BLaER1 (cell line): ENCODE measurements at regions not wholly inside any gene's neighbourhood (a gene's known extent, or its start where the extent isn't known, plus 50 kb on each side); places are given as distances from the start of the nearest gene placed in this dataset.

ENCODE experiments used
- H3K27ac ChIP-seq: shearing (Covaris generic); formaldehyde crosslinking; 2 replicates; pipeline ENCODE4 v1.8.1; 2022
- H3K27me3 ChIP-seq: shearing (Covaris generic); formaldehyde crosslinking; 2 replicates; pipeline ENCODE4 v1.8.1; 2022
- H3K36me3 ChIP-seq: shearing (Covaris generic); formaldehyde crosslinking; 2 replicates; pipeline ENCODE4 v1.8.1; 2022
- H3K4me1 ChIP-seq: shearing (Covaris generic); formaldehyde crosslinking; 2 replicates; pipeline ENCODE4 v1.8.1; 2022
- H3K4me2 ChIP-seq: shearing (Covaris generic); formaldehyde crosslinking; 2 replicates; pipeline ENCODE4 v1.8.1; 2022
- H3K4me3 ChIP-seq: shearing (Covaris generic); formaldehyde crosslinking; 2 replicates; pipeline ENCODE4 v1.8.1; 2022
- H3K9ac ChIP-seq: shearing (Covaris generic); formaldehyde crosslinking; 2 replicates; pipeline ENCODE4 v1.8.1; 2022
- H3K9me3 ChIP-seq: shearing (Covaris generic); formaldehyde crosslinking; 2 replicates; pipeline ENCODE4 v1.8.1; 2022
- H4K20me1 ChIP-seq: shearing (Covaris generic); formaldehyde crosslinking; 2 replicates; pipeline ENCODE4 v1.8.1; 2022
- Cebpa-rat ChIP-seq: shearing (Covaris generic); IDR thresholded peaks from 2 replicates; pipeline ENCODE4 v1.8.1; 2022

GRCh38 chr21:41090981-41091380 is 77.0 kb upstream of the BACE2 start:
- H3K4me1 ChIP-seq = 0 out of 2 replicates have a peak, but pooled peaks cover 7% of the 10 kb centered on the region
- no peak overlapping the region for H3K9ac ChIP-seq
- H3K36me3 ChIP-seq = no peaks in the 10 kb centered on the region
- H3K4me2 ChIP-seq = no peak overlapping the region
- H3K27ac ChIP-seq = no peak overlapping the region
- no peak for TF ChIP-seq Cebpa-rat
- H3K4me3 ChIP-seq = no peak overlapping the region
- no peaks in the 10 kb centered on the region for H3K9me3 ChIP-seq
- H3K27me3 ChIP-seq = no peaks in the 10 kb centered on the region
- H4K20me1 ChIP-seq = no peaks in the 10 kb centered on the region

- Histone ChIP-seq H3K36me3 (no peaks in the 10 kb centered on the region), H3K9me3 (no peaks in the 10 kb centered on the region), H3K4me1 (0 out of 2 replicates have a peak, but pooled peaks cover 7% of the 10 kb centered on the region), H3K4me3 (no peak overlapping the region), H3K27me3 (no peaks in the 10 kb centered on the region), H3K4me2 (no peak overlapping the region), H4K20me1 (no peaks in the 10 kb centered on the region), H3K27ac (no peak overlapping the region), H3K9ac (no peak overlapping the region)
- TF ChIP-seq Cebpa-rat = no peak
Observed at GRCh38 chr21:41091616-41092015, 76.3 kb upstream of the BACE2 start.

DNA sequence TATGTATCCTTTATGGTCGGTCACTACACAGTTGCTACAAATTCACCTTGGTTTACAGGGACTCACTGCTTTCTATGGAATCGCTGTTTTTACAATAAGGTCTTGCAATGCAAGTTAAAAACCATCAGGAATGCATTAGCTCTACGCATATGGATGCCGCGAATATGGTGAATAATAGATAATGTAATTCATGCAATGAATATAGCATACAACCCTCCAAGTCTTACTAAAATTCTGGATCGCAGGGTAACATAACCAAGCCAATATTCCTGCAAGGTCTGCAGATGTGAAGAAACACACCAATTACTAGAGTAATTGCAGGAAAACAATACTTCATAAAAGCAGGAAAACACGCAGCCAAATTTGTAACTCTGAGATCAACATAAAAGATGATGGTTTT is 75.6 kb upstream of the BACE2 start:
- no peak for TF ChIP-seq Cebpa-rat
- Histone ChIP-seq H3K9me3 (no peaks in the 10 kb centered on the region), H3K27ac (no peak overlapping the region), H3K4me1 (0 out of 2 replicates have a peak, but pooled peaks cover 7% of the 10 kb centered on the region), H3K36me3 (no peaks in the 10 kb centered on the region), H4K20me1 (no peaks in the 10 kb centered on the region), H3K9ac (no peak overlapping the region), H3K4me2 (no peak overlapping the region), H3K27me3 (no peaks in the 10 kb centered on the region), H3K4me3 (no peak overlapping the region)

DNA sequence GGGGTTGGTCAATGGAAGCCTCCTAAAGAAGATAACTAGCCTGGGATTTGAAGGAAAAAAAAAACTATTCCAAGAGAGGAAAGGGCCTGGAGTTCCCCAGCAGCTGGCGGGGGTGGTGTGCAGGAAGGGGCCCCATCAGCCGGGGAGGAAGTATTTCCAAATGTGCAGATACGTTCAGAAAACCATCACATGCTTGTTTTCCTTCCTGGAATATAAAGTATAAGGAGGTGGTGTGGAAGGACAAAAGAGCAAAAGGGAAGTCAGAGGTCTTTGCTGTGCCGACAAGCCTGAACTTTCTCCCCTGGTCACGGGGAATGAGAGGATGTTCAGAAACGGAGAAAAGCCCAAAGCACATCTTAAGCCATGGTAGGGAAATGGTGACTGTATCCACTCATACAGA is 72.0 kb upstream of the BACE2 start:
- no peak for TF ChIP-seq Cebpa-rat
- H3K27ac ChIP-seq = no peak overlapping the region
- peaks cover 7% of the 10 kb centered on the region; the same call in 1 of the 2 replicates for H3K9me3 ChIP-seq
- no peaks in the 10 kb centered on the region for H3K27me3 ChIP-seq
- no peak overlapping the region for H3K4me3 ChIP-seq
- H3K4me1 ChIP-seq = 0 out of 2 replicates have a peak, but pooled peaks cover 5% of the 10 kb centered on the region
- H3K9ac ChIP-seq = no peak overlapping the region
- H3K36me3 ChIP-seq = no peaks in the 10 kb centered on the region
- H4K20me1 ChIP-seq = no peaks in the 10 kb centered on the region
- H3K4me2 ChIP-seq = no peak overlapping the region

DNA sequence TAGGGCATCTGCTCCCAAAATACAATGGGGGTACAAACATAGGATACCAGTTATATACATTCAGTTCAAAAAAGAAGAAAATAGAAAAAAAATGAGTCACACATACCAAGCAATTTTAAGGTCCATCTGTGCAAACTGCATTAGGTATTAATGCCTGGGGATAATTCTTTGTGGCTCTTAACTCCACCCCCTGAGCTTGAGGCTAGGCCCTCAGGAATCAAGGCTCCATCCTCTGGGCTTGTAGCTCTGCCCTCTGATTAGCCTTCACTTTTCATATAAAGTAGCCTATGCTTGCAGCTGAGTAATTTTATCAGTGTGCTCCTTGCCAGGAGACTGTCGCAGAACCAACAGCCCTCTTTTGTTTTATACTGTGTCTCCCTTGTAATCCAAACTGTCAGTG is 69.9 kb upstream of the BACE2 start:
- no peak overlapping the region for H3K27ac ChIP-seq
- no peaks in the 10 kb centered on the region for H3K27me3 ChIP-seq
- H3K4me3 ChIP-seq = no peak overlapping the region
- no peaks in the 10 kb centered on the region for H3K36me3 ChIP-seq
- no peak overlapping the region for H3K4me2 ChIP-seq
- H3K4me1 ChIP-seq = peaks cover 7% of the 10 kb centered on the region; the same call in 1 of the 2 replicates
- peaks cover 7% of the 10 kb centered on the region; the same call in 1 of the 2 replicates for H3K9me3 ChIP-seq
- no peaks in the 10 kb centered on the region for H4K20me1 ChIP-seq
- H3K9ac ChIP-seq = no peak overlapping the region
- no peak for TF ChIP-seq Cebpa-rat

GRCh38 chr21:41098481-41099042 is 69.4 kb upstream of the BACE2 start:
- H3K27me3 ChIP-seq = no peaks in the 10 kb centered on the region
- peaks cover 7% of the 10 kb centered on the region; the same call in 1 of the 2 replicates for H3K9me3 ChIP-seq
- H3K4me3 ChIP-seq = no peak overlapping the region
- H4K20me1 ChIP-seq = no peaks in the 10 kb centered on the region
- H3K27ac ChIP-seq = no peak overlapping the region
- no peak overlapping the region for H3K9ac ChIP-seq
- no peak overlapping the region for H3K4me2 ChIP-seq
- H3K36me3 ChIP-seq = no peaks in the 10 kb centered on the region
- no peak for TF ChIP-seq Cebpa-rat
- peaks cover 7% of the 10 kb centered on the region; the same call in 1 of the 2 replicates for H3K4me1 ChIP-seq

DNA sequence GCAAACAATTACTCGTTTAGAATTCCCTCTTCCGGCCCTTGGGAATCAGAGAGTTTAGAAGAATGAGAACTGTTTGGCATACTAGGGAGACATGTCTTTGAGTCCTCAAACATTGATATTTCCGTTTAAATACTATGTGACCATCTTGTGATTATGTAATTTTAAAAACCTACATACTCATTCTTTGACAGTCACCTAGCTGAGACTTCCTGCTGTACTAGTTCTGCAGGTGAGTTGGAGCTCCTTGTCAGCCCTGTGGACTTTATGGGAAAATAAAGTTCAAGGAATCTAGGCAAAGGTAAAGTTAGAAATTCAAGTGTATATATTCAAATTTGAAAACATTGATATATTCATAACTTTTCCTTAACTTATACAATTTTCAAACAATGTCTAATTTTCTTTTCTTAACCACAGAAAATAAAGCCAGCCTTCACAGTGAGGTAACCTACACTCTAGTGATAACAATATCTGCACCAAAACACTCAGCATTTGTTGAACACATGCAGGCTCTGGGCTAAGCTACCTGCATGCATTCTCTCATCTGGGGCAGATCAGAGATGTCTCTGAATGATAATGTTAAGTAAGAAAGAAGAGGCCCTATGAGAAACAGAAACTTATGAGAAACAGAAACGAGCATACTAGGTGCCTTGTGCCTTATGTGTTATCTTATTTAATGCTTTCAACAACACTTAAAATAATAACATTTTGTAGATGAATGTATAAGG is 67.0 kb upstream of the BACE2 start:
- no peak overlapping the region for H3K27ac ChIP-seq
- H3K9ac ChIP-seq = no peak overlapping the region
- H3K36me3 ChIP-seq = no peaks in the 10 kb centered on the region
- H3K4me3 ChIP-seq = no peak overlapping the region
- H3K9me3 ChIP-seq = peaks cover 7% of the 10 kb centered on the region; the same call in 1 of the 2 replicates
- no peaks in the 10 kb centered on the region for H4K20me1 ChIP-seq
- no peak for TF ChIP-seq Cebpa-rat
- peaks cover 7% of the 10 kb centered on the region; the same call in 1 of the 2 replicates for H3K4me1 ChIP-seq
- no peak overlapping the region for H3K4me2 ChIP-seq
- H3K27me3 ChIP-seq = no peaks in the 10 kb centered on the region

DNA sequence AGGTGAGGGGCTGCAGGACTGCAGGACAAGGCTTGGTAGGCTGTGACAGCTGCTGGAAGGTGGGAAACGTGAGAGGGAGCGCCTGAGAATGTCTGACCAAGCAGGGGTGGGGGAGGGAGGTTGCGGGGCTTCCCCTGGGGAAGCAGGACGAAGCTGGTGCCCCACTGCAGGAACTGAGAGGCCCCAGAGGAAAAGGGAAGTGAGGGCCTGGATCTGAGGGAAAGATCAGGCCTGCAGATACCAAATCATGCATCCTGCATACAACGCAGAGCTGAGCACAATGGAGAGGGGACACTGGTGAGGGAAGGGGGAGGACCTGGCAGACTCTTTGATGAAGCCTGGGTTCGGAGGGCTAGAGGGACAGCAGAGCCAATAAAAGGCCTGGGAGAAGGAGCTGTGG is 65.7 kb upstream of the BACE2 start:
- Histone ChIP-seq H3K36me3 (no peaks in the 10 kb centered on the region), H3K27me3 (no peaks in the 10 kb centered on the region)
- no peak for TF ChIP-seq Cebpa-rat

GRCh38 chr21:41107602-41108001 is 60.4 kb upstream of the BACE2 start:
- no peak overlapping the region for H3K27ac ChIP-seq
- no peaks in the 10 kb centered on the region for H3K9me3 ChIP-seq
- TF ChIP-seq Cebpa-rat = no peak
- H3K4me3 ChIP-seq = no peak overlapping the region
- H3K4me1 ChIP-seq = peaks cover 37% of the 10 kb centered on the region
- no peaks in the 10 kb centered on the region for H4K20me1 ChIP-seq
- H3K27me3 ChIP-seq = no peaks in the 10 kb centered on the region
- H3K36me3 ChIP-seq = no peaks in the 10 kb centered on the region
- no peak overlapping the region for H3K9ac ChIP-seq
- no peak overlapping the region for H3K4me2 ChIP-seq

More for the DNA sequence above, 65.7 kb upstream of the BACE2 start:
- H3K4me3 ChIP-seq = no peak overlapping the region
- H3K4me2 ChIP-seq = peak overlapping the region; percentile 11; the same call in 1 of the 2 replicates
- H3K4me1 ChIP-seq = peaks cover 20% of the 10 kb centered on the region
- H3K27ac ChIP-seq = no peak overlapping the region
- no peak overlapping the region for H3K9ac ChIP-seq
- peaks cover 7% of the 10 kb centered on the region; the same call in 1 of the 2 replicates for H3K9me3 ChIP-seq
- H4K20me1 ChIP-seq = no peaks in the 10 kb centered on the region
